Smooth muscle cell (in vitro differentiated cells): ENCODE measurements at regions not wholly inside any gene's neighbourhood (a gene's known extent, or its start where the extent isn't known, plus 50 kb on each side); places are given as distances from the start of the nearest gene placed in this dataset.

Source experiments
- DNase-seq: peaks from one replicate; lab custom pipeline; 2025; ENCODE audit not compliant: unreplicated experiment; lab: John Stamatoyannopoulos, UW
- H2AFZ ChIP-seq: fragments of 200-600 bp; sonication (generic); 2 replicates; pipeline ENCODE4 v1.6.0; 2016; ENCODE audit warnings: antibody characterized with exemption, low read depth, mild to moderate bottlenecking
- H3F3A ChIP-seq: fragments of 200-600 bp; sonication (generic); 2 replicates; pipeline ENCODE4 v1.6.0; 2017; ENCODE audit warnings: antibody characterized with exemption, low read depth
- H3K27ac ChIP-seq: fragments of 200-600 bp; sonication (generic); 2 replicates; pipeline ENCODE4 v1.5.1; 2016; ENCODE audit warnings: low read depth, mild to moderate bottlenecking
- H3K27me3 ChIP-seq: fragments of 200-600 bp; sonication (generic); 2 replicates; pipeline ENCODE4 v1.6.1; 2016; ENCODE audit warnings: low read depth, mild to moderate bottlenecking
- H3K36me3 ChIP-seq: fragments of 200-600 bp; sonication (generic); 2 replicates; pipeline ENCODE4 v1.5.1; 2016; ENCODE audit warnings: low read depth
- H3K4me1 ChIP-seq: fragments of 200-600 bp; sonication (generic); 2 replicates; pipeline ENCODE4 v1.5.1; 2016; ENCODE audit warnings: low read depth
- H3K4me2 ChIP-seq: fragments of 200-600 bp; sonication (generic); 2 replicates; pipeline ENCODE4 v1.6.0; 2016; ENCODE audit warnings: mild to moderate bottlenecking
- H3K4me3 ChIP-seq: fragments of 200-600 bp; sonication (generic); 2 replicates; pipeline ENCODE4 v1.5.1; 2016; ENCODE audit warnings: mild to moderate bottlenecking
- H3K79me2 ChIP-seq: fragments of 200-600 bp; sonication (generic); 2 replicates; pipeline ENCODE4 v1.6.0; 2016; ENCODE audit warnings: low read depth, mild to moderate bottlenecking
- H3K9ac ChIP-seq: fragments of 200-600 bp; sonication (generic); 2 replicates; pipeline ENCODE4 v1.6.0; 2016; ENCODE audit warnings: low read depth
- H3K9me3 ChIP-seq: fragments of 200-600 bp; sonication (generic); replicated peaks from 2 replicates; pipeline ENCODE4 v1.5.1; 2016; ENCODE audit warnings: low read depth
- H4K20me1 ChIP-seq: fragments of 200-600 bp; sonication (generic); 2 replicates; pipeline ENCODE4 v1.6.0; 2016; ENCODE audit warnings: low read depth
- WGBS: methylation state at CpG from one replicate; pipeline ENCODE4 v1.1.7; 2016; ENCODE audit warnings: low lambda C conversion rate; 5-methylcytosine and 5-hydroxymethylcytosine counted together
- TF ChIP-seq, protein P1 (sequence below): fragments of 200-600 bp; sonication (generic); IDR thresholded peaks from 2 replicates; pipeline ENCODE4 v1.5.1; 2017; ENCODE audit warnings: borderline replicate concordance, mild to moderate bottlenecking, antibody characterized with exemption; ENCODE audit not compliant: insufficient read depth, poor library complexity, severe bottlenecking

DNA sequence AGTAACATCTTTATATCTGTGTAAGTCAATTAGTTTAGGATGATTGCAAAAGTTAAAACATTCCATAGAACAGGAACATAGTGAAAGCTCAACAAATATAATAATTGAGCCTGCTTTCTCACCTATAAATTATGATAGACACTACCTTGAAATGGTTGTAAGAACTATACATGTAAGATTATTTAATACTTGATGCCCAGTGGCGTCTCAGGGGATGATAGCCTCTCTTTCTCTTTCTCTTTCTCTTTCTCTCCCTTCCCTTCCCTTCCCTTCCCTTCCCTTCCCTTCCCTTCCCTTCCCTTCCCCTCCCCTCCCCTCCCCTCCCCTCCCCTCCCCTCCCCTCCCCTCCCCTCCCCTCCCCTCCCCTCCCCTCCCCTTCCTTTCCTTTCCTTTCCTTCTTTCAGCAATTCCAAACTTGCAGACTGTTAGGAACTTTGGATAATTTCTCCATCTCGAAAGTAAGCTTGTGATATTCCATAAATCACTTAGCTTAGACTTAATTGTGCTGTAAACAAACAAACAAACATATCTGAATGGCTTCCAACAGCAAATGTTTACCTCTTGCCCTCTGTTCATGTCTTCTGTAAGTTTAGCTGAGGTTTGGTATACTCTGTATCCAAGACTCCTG lies 1102.7 kb downstream of the TSN start:
- TF ChIP-seq, protein P1, sequence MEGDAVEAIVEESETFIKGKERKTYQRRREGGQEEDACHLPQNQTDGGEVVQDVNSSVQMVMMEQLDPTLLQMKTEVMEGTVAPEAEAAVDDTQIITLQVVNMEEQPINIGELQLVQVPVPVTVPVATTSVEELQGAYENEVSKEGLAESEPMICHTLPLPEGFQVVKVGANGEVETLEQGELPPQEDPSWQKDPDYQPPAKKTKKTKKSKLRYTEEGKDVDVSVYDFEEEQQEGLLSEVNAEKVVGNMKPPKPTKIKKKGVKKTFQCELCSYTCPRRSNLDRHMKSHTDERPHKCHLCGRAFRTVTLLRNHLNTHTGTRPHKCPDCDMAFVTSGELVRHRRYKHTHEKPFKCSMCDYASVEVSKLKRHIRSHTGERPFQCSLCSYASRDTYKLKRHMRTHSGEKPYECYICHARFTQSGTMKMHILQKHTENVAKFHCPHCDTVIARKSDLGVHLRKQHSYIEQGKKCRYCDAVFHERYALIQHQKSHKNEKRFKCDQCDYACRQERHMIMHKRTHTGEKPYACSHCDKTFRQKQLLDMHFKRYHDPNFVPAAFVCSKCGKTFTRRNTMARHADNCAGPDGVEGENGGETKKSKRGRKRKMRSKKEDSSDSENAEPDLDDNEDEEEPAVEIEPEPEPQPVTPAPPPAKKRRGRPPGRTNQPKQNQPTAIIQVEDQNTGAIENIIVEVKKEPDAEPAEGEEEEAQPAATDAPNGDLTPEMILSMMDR = no peak
- no peak overlapping the region for H3K4me2 ChIP-seq
- no peaks in the 10 kb centered on the region for H4K20me1 ChIP-seq
- no peaks in the 10 kb centered on the region for H3K36me3 ChIP-seq
- WGBS = 89% methylated on average over 2 of the region's 2 CpGs
- H3K9ac ChIP-seq = no peak overlapping the region
- no peak overlapping the region for H3K4me3 ChIP-seq
- no peaks in the 10 kb centered on the region for H3K79me2 ChIP-seq
- no peaks in the 10 kb centered on the region for H3K4me1 ChIP-seq
- no peak overlapping the region for H2AFZ ChIP-seq
- H3F3A ChIP-seq = no peaks in the 10 kb centered on the region
- no peaks in the 10 kb centered on the region for H3K27me3 ChIP-seq
- DNase-seq = no peak
- H3K9me3 ChIP-seq = no peaks in the 10 kb centered on the region
- no peak overlapping the region for H3K27ac ChIP-seq

DNA sequence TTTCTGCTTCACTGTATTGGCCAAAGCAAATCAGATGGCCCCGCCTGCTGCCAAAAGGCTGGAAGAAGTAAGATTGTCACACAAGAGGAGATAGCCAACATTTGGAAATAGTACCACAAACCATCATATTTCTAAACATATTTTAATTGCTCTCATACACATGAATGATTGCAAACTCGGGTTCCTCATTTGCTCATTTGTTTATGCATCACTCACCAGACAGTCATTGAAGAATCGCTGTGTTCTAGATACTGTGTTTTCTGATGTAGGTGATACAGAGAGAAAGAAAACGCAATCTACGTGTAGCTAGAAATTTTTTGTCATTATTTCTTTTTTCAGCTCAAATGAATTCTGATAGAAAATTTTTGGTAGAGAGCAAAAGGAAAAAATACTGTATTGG lies 1103.4 kb downstream of the TSN start:
- H3K4me2 ChIP-seq = no peak overlapping the region
- no peak for DNase-seq
- H3K27ac ChIP-seq = no peak overlapping the region
- H3K9ac ChIP-seq = no peak overlapping the region
- H4K20me1 ChIP-seq = no peaks in the 10 kb centered on the region
- no peaks in the 10 kb centered on the region for H3K9me3 ChIP-seq
- H3K79me2 ChIP-seq = no peaks in the 10 kb centered on the region
- H3F3A ChIP-seq = no peaks in the 10 kb centered on the region
- H3K27me3 ChIP-seq = no peaks in the 10 kb centered on the region
- H3K4me3 ChIP-seq = no peak overlapping the region
- H3K4me1 ChIP-seq = no peaks in the 10 kb centered on the region
- no peak overlapping the region for H2AFZ ChIP-seq
- TF ChIP-seq, protein P1 = no peak
- WGBS = 95% methylated on average over 5 of the region's 5 CpGs
- no peaks in the 10 kb centered on the region for H3K36me3 ChIP-seq

DNA sequence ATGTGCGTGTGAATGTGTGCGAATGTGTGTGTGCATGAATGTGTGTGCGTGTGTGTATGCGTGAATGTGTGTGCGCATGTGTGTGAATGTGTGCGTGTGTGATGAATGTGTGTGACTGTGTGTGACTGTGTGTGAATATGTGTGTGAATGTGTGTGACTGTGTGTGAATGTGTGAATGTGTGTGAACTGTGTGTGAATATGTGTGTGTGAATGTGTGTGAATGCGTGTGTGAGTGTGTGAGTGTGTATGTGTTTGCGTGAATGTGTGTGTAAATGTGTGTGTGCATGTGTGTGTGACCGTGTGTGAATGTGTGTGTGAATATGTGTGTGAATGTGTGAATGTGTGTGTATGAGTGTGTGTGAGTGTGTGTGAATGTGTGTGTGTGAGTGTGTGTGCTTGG lies 1103.8 kb downstream of the TSN start:
- TF ChIP-seq, protein P1 = no peak
- H3K9ac ChIP-seq = no peak overlapping the region
- no peak overlapping the region for H3K4me2 ChIP-seq
- H4K20me1 ChIP-seq = no peaks in the 10 kb centered on the region
- H3K27ac ChIP-seq = no peak overlapping the region
- H3K36me3 ChIP-seq = no peaks in the 10 kb centered on the region
- H3K27me3 ChIP-seq = no peaks in the 10 kb centered on the region
- no peak overlapping the region for H2AFZ ChIP-seq
- no peak for DNase-seq
- H3K4me3 ChIP-seq = no peak overlapping the region
- no peaks in the 10 kb centered on the region for H3F3A ChIP-seq
- no peaks in the 10 kb centered on the region for H3K9me3 ChIP-seq
- WGBS = 84% methylated on average over 9 of the region's 9 CpGs
- no peaks in the 10 kb centered on the region for H3K79me2 ChIP-seq
- H3K4me1 ChIP-seq = no peaks in the 10 kb centered on the region

DNA sequence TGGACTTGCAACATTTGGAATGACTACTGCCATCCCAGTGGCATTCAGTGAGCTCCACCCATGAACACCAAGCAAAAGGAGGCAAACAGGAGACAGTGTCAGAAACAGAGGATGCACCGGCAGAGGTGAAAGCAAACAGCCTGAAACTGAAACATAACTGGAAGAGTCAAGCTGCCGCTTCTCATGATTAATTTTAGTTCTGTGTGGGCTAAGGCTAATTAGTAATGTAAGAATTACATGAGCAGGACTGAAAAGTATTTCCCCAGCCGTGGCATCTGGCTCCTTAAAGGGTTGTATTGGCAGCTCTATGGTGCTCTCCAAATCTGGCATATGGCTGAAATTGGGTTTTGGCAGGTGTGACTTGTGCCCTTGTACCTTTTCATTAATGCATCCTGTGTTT lies 1108.1 kb downstream of the TSN start:
- no peak overlapping the region for H3K27ac ChIP-seq
- no peaks in the 10 kb centered on the region for H3F3A ChIP-seq
- no peaks in the 10 kb centered on the region for H4K20me1 ChIP-seq
- H3K27me3 ChIP-seq = no peaks in the 10 kb centered on the region
- TF ChIP-seq, protein P1 = no peak
- no peak for DNase-seq
- no peak overlapping the region for H3K9ac ChIP-seq
- H2AFZ ChIP-seq = no peak overlapping the region
- 86% methylated on average over 3 of the region's 3 CpGs for WGBS
- no peak overlapping the region for H3K4me3 ChIP-seq
- no peaks in the 10 kb centered on the region for H3K79me2 ChIP-seq
- no peaks in the 10 kb centered on the region for H3K36me3 ChIP-seq
- H3K9me3 ChIP-seq = no peaks in the 10 kb centered on the region
- H3K4me1 ChIP-seq = no peaks in the 10 kb centered on the region
- H3K4me2 ChIP-seq = no peak overlapping the region
